A673 (cell line): ENCODE measurements at regions not wholly inside any gene's neighbourhood (a gene's known extent, or its start where the extent isn't known, plus 50 kb on each side); places are given as distances from the start of the nearest gene placed in this dataset.
"Not testable (repeated sequence)": the region's sequence is repeated elsewhere in the genome, so short reads cannot be mapped to it uniquely, and the experiment has no call there.

ENCODE experiments used
- BruUV-seq: library from RNA; stranded (reverse); fragments of 400-500 nt; replicated peaks from 2 replicates; lab custom pipeline; 2021; lab: Mats Ljungman, UMichigan
- CTCF ChIA-PET: fragments of 300-600 bp; sonication (Branson Sonifier 250); formaldehyde crosslinking; loops from one replicate; lab custom pipeline; 2022; ENCODE audit warnings: antibody characterized with exemption; lab: Charles Lee
- POLR2A ChIA-PET: fragments of 300-600 bp; sonication (Branson Sonifier 250); formaldehyde crosslinking; loops from one replicate; lab custom pipeline; 2022; ENCODE audit warnings: antibody characterized with exemption; ENCODE audit not compliant: low non-redundant PET; lab: Charles Lee
- DNase-seq: peaks from one replicate; pipeline ENCODE4 v3.0.0-alpha.2; 2015; ENCODE audit warnings: low spot score
- H3K27ac ChIP-seq: fragments of 200-600 bp; sonication (generic); 2 replicates; pipeline ENCODE4 v1.5.1; 2016; ENCODE audit warnings: mixed run types, low read depth, mild to moderate bottlenecking, mixed read lengths, antibody characterized with exemption, low read length; ENCODE audit not compliant: poor library complexity, severe bottlenecking
- H3K27me3 ChIP-seq: fragments of 200-600 bp; sonication (generic); replicated peaks from 2 replicates; pipeline ENCODE4 v1.6.1; 2017; ENCODE audit warnings: mixed run types, low read depth, mild to moderate bottlenecking, mixed read lengths, antibody characterized with exemption, low read length; ENCODE audit not compliant: insufficient read depth, poor library complexity
- H3K36me3 ChIP-seq: fragments of 200-600 bp; sonication (generic); 2 replicates; pipeline ENCODE4 v1.6.1; 2016; ENCODE audit warnings: mixed run types, mild to moderate bottlenecking, mixed read lengths, antibody characterized with exemption, low read length; ENCODE audit not compliant: insufficient read depth, poor library complexity, severe bottlenecking
- H3K4me1 ChIP-seq: fragments of 200-600 bp; sonication (generic); 2 replicates; pipeline ENCODE4 v1.6.1; 2017; ENCODE audit warnings: mixed run types, mild to moderate bottlenecking, mixed read lengths, antibody characterized with exemption, low read length; ENCODE audit not compliant: insufficient read depth, poor library complexity, severe bottlenecking
- H3K4me3 ChIP-seq: fragments of 200-600 bp; sonication (generic); 2 replicates; pipeline ENCODE4 v1.5.1; 2016; ENCODE audit warnings: low read depth, mixed run types, mild to moderate bottlenecking, mixed read lengths, low read length; ENCODE audit not compliant: poor library complexity, severe bottlenecking
- H3K9me3 ChIP-seq: fragments of 200-600 bp; sonication (generic); 2 replicates; pipeline ENCODE4 v1.6.1; 2016; ENCODE audit warnings: mixed run types, low read depth, mild to moderate bottlenecking, mixed read lengths, antibody characterized with exemption, low read length; ENCODE audit not compliant: poor library complexity, severe bottlenecking
- CTCF ChIP-seq: fragments of 300-800, 200-600 bp; sonication (generic); conservative IDR thresholded peaks from 2 replicates; pipeline ENCODE4 v1.5.1; 2017; ENCODE audit warnings: low read depth, mild to moderate bottlenecking, antibody characterized with exemption, low read length, moderate library complexity, mixed read lengths
- EZH2 ChIP-seq: fragments of 200-600 bp; sonication (generic); IDR thresholded peaks from 2 replicates; pipeline ENCODE4 v1.6.1; 2017; ENCODE audit warnings: borderline replicate concordance, low read depth, mild to moderate bottlenecking, mixed read lengths, antibody characterized with exemption, low read length; ENCODE audit not compliant: poor library complexity, severe bottlenecking
- intact Hi-C: fragments of 100-400 bp; cut with micrococcal nuclease; formaldehyde crosslinking; loops from one replicate; pipeline ENCODE4 v1.10.0; 2022; ENCODE audit not compliant: unreplicated experiment

- TF ChIP-seq EZH2 = no peak
- TF ChIP-seq CTCF = no peak
- Histone ChIP-seq H3K27me3 (no peaks in the 10 kb centered on the region), H3K36me3 (no peaks in the 10 kb centered on the region), H3K4me3 (no peak overlapping the region), H3K27ac (no peak overlapping the region), H3K4me1 (peaks cover 5% of the 10 kb centered on the region), H3K9me3 (no peaks in the 10 kb centered on the region)
- ChIA-PET CTCF (no interaction called here), POLR2A (no interaction called here)
- intact Hi-C loops = no loop called here
- BruUV-seq = no TSS peak
- peak; percentile 58 for DNase-seq
Observed at GRCh38 chr10:21039721-21040120, 142.6 kb upstream of the NEBL start.

- DNase-seq = no peak
- BruUV-seq = no TSS peak
- Histone ChIP-seq H3K27me3 (no peaks in the 10 kb centered on the region), H3K4me1 (no peaks in the 10 kb centered on the region), H3K27ac (no peak overlapping the region), H3K36me3 (no peaks in the 10 kb centered on the region), H3K4me3 (no peak overlapping the region), H3K9me3 (no peaks in the 10 kb centered on the region)
- intact Hi-C loops = no loop called here
- CTCF ChIA-PET = no interaction called here
- POLR2A ChIA-PET = no interaction called here
- TF ChIP-seq CTCF = no peak
- TF ChIP-seq EZH2 = no peak
Observed at GRCh38 chr10:21036757-21037156, 139.6 kb upstream of the NEBL start.

- H3K4me1 ChIP-seq, BruUV-seq, H3K9me3 ChIP-seq, H3K36me3 ChIP-seq, DNase-seq, H3K27ac ChIP-seq, H3K27me3 ChIP-seq, CTCF ChIA-PET, H3K4me3 ChIP-seq, intact Hi-C loops, POLR2A ChIA-PET: not testable (repeated sequence)
Observed at GRCh38 chr10:21034770-21035169, 137.7 kb upstream of the NEBL start.

GRCh38 chr10:21034241-21034640 lies 137.1 kb upstream of the NEBL start:
- CTCF ChIA-PET = no interaction called here
- H3K9me3 ChIP-seq = no peaks in the 10 kb centered on the region
- no peak overlapping the region for H3K27ac ChIP-seq
- BruUV-seq = no TSS peak
- TF ChIP-seq CTCF (no peak), EZH2 (no peak)
- DNase-seq = no peak
- H3K4me3 ChIP-seq = no peak overlapping the region
- intact Hi-C loops = no loop called here
- H3K27me3 ChIP-seq = no peaks in the 10 kb centered on the region
- H3K4me1 ChIP-seq = no peaks in the 10 kb centered on the region
- no peaks in the 10 kb centered on the region for H3K36me3 ChIP-seq
- POLR2A ChIA-PET = no interaction called here
